ENCODE measurements at regions not wholly inside any gene's neighbourhood (a gene's known extent, or its start where the extent isn't known, plus 50 kb on each side); places are given as distances from the start of the nearest gene placed in this dataset.

- TF ChIP-seq CTCF (conservative IDR thresholded peaks at IDR 0.05; ENCODE audit: low read depth, low read length): no peak
- H3K4me3 ChIP-seq (ENCODE audit: low read depth, low read length): no peak overlapping the region
- no peak for DNase-seq (ENCODE audit: low read depth)
Observed at GRCh38 chr16:65896448-65897153, 469.9 kb upstream of the CDH5 start.

GRCh38 chr16:65895906-65896305 is 470.6 kb upstream of the CDH5 start:
- H3K4me3 ChIP-seq (ENCODE audit: low read depth, low read length): no peak overlapping the region
- no peak for DNase-seq (ENCODE audit: low read depth)
- no peak for TF ChIP-seq CTCF (conservative IDR thresholded peaks at IDR 0.05; ENCODE audit: low read depth, low read length)

DNA sequence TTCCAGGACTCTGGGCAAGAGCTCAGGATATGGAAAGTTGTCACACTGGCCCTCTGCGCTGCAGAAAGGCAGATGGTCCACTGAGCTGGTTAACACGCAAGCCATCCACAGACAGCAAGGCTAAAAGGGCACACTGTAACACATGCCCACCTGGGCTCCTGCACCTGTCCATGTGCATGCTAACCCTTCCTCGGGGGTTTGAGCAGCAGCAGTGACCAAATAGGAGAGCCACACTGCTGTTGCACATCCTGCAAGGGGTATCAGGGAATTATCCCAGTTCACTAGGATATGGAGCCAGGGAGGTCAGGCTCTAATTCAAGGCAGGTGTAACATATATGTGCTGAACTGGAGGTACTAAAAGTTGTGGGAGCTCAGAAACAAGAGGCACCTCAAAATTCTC is 471.0 kb upstream of the CDH5 start:
- DNase-seq (ENCODE audit: low read depth): no peak
- no peak for TF ChIP-seq CTCF (conservative IDR thresholded peaks at IDR 0.05; ENCODE audit: low read depth, low read length)
- H3K4me3 ChIP-seq (ENCODE audit: low read depth, low read length): no peak overlapping the region

- no peak for DNase-seq (ENCODE audit: low read depth)
- no peak for TF ChIP-seq CTCF (conservative IDR thresholded peaks at IDR 0.05; ENCODE audit: low read depth, low read length)
- H3K4me3 ChIP-seq (ENCODE audit: low read depth, low read length): no peak overlapping the region
Observed at GRCh38 chr16:65890203-65890602, 476.3 kb upstream of the CDH5 start.

- DNase-seq (ENCODE audit: low read depth): peak; percentile 22
Observed at GRCh38 chr16:65889533-65889966, 476.9 kb upstream of the CDH5 start.

DNA sequence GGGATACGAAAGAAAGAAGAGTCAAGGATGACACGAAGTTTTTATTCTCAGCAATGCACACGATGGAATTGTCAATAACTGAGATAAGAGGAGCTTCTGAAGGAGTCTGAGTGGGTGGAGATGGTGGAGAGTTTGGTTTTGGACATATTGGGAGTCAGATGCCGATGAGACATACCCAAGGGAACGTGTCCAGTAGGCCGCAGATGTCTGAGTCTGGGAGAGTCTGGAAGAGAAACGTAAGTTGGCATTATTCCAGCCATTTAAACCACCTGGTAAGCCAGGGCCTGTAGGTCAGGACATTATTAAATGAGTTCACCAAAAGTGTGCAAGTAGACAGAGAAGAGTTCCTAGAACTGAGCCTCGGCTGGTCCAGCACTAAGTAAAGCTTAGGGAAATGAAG is 478.3 kb upstream of the CDH5 start:
- no peak for TF ChIP-seq CTCF (conservative IDR thresholded peaks at IDR 0.05; ENCODE audit: low read depth, low read length)
- H3K4me3 ChIP-seq (ENCODE audit: low read depth, low read length): no peak overlapping the region
- DNase-seq (ENCODE audit: low read depth): no peak

More at GRCh38 chr16:65889533-65889966, 476.9 kb upstream of the CDH5 start:
- TF ChIP-seq CTCF (conservative IDR thresholded peaks at IDR 0.05; ENCODE audit: low read depth, low read length): no peak
- no peak overlapping the region for H3K4me3 ChIP-seq (ENCODE audit: low read depth, low read length)

GRCh38 chr16:65884018-65884417 is 482.5 kb upstream of the CDH5 start:
- H3K4me3 ChIP-seq (ENCODE audit: low read depth, low read length): no peak overlapping the region
- peak; percentile 5 for DNase-seq (ENCODE audit: low read depth)
- no peak for TF ChIP-seq CTCF (conservative IDR thresholded peaks at IDR 0.05; ENCODE audit: low read depth, low read length)

Measured in choroid plexus epithelial cell (primary cell).